AG09319 (cell line): ENCODE measurements at regions not wholly inside any gene's neighbourhood (a gene's known extent, or its start where the extent isn't known, plus 50 kb on each side); places are given as distances from the start of the nearest gene placed in this dataset.
"Not testable (repeated sequence)": the region's sequence is repeated elsewhere in the genome, so short reads cannot be mapped to it uniquely, and the experiment has no call there.

ENCODE experiments used
- DNase-seq: peaks from one replicate; pipeline ENCODE4 v3.0.0-alpha.2; 2010; ENCODE audit warnings: low read depth; ENCODE audit errors: extremely low read depth
- CTCF ChIP-seq: IDR thresholded peaks from 2 replicates; pipeline ENCODE4 v1.5.1; 2011; ENCODE audit warnings: low read depth, mild to moderate bottlenecking, inconsistent platforms, low read length, moderate library complexity

- no peak for DNase-seq
- TF ChIP-seq CTCF = no peak
Measured at GRCh38 chr4:60657807-60658206, 542.3 kb upstream of the ADGRL3 start.

- no peak for DNase-seq
- TF ChIP-seq CTCF = no peak
Measured at GRCh38 chr4:60663769-60664168, 536.4 kb upstream of the ADGRL3 start.

GRCh38 chr4:60682901-60683300 lies 517.2 kb upstream of the ADGRL3 start:
- no peak for TF ChIP-seq CTCF
- DNase-seq = no peak

- no peak for DNase-seq
- TF ChIP-seq CTCF = no peak
Measured at GRCh38 chr4:60683357-60683756, 516.8 kb upstream of the ADGRL3 start.

GRCh38 chr4:60683973-60684372 lies 516.2 kb upstream of the ADGRL3 start:
- DNase-seq = no peak

GRCh38 chr4:60696062-60696461 lies 504.1 kb upstream of the ADGRL3 start:
- DNase-seq = not testable (repeated sequence)

More at GRCh38 chr4:60683973-60684372, 516.2 kb upstream of the ADGRL3 start:
- no peak for TF ChIP-seq CTCF

- no peak for TF ChIP-seq CTCF
- DNase-seq = no peak
Measured at GRCh38 chr4:60709061-60709460, 491.1 kb upstream of the ADGRL3 start.

GRCh38 chr4:60718874-60719273 lies 481.3 kb upstream of the ADGRL3 start:
- DNase-seq = no peak
- no peak for TF ChIP-seq CTCF
